ENCODE measurements at regions not wholly inside any gene's neighbourhood (a gene's known extent, or its start where the extent isn't known, plus 50 kb on each side); places are given as distances from the start of the nearest gene placed in this dataset.

GRCh38 chr7:54857294-54857693 lies 98.3 kb upstream of the SEC61G start:
- RAD21 ChIA-PET (ENCODE audit: unreplicated experiment): interaction anchor here (0.7 kb wide), 1 partner anchor 398 kb away, joined by 3 read pairs; no protein-coding TSS in a partner anchor
- H2AFZ ChIP-seq (ENCODE audit: control insufficient read depth, low read depth, low read length): no peak overlapping the region
- ATAC-seq (no peak), DNase-seq (ENCODE audit: low read depth, low spot score) (no peak), FAIRE-seq (no peak)
- no peak overlapping the region for H3K27ac ChIP-seq (ENCODE audit: control insufficient read depth, insufficient read depth)
- H3K4me3 ChIP-seq: no peak overlapping the region
- H3K27me3 ChIP-seq (replicated peaks in 1 of 2; ENCODE audit: control insufficient read depth in 2 of 2, insufficient read depth in 2 of 2, low read length in 1 of 2): peaks cover 0 to 2% of the 10 kb centered on the region in 2 experiments; a peak in 2 of 4 replicates
- in situ Hi-C loops (cut with MboI) (no loop called here), intact Hi-C loops (cut with micrococcal nuclease; ENCODE audit: unreplicated experiment) (no loop called here)
- no peak overlapping the region for H3K9ac ChIP-seq (ENCODE audit: control insufficient read depth, insufficient read depth, low read length)
- no peaks in the 10 kb centered on the region for H3K4me1 ChIP-seq (ENCODE audit: control insufficient read depth, insufficient read depth, low read length)
- no peak overlapping the region for H3K4me2 ChIP-seq (ENCODE audit: control insufficient read depth, insufficient read depth)
- no peaks in the 10 kb centered on the region for H3K79me2 ChIP-seq (ENCODE audit: control insufficient read depth, insufficient read depth, low read length)
- no peaks in the 10 kb centered on the region for H3K9me3 ChIP-seq (replicated peaks; ENCODE audit: control insufficient read depth, insufficient read depth, low read length)
- H3K36me3 ChIP-seq (ENCODE audit: control insufficient read depth in 2 of 2, insufficient read depth in 2 of 2, low read length in 1 of 2): no peaks in the 10 kb centered on the region
- TF ChIP-seq CUX1 (IDR thresholded peaks at IDR 0.05; ENCODE audit: insufficient replicate concordance, low read depth, low read length) (no peak), RUNX3 (IDR thresholded peaks at IDR 0.05; ENCODE audit: low read length) (no peak), SUZ12 (IDR thresholded peaks at IDR 0.05; ENCODE audit: unreplicated experiment) (no peak), EED (IDR thresholded peaks at IDR 0.05; ENCODE audit: low read depth) (no peak), IKZF1 (conservative IDR thresholded peaks at IDR 0.05) (no peak), SRF (IDR thresholded peaks at IDR 0.05; ENCODE audit: low read depth in 2 of 2, low read length in 2 of 2) (no peak), NFXL1 (IDR thresholded peaks at IDR 0.05; ENCODE audit: borderline replicate concordance) (no peak), SP1 (IDR thresholded peaks at IDR 0.05; ENCODE audit: low read depth, low read length) (no peak), CHD4 (IDR thresholded peaks at IDR 0.05) (no peak), EZH2 (IDR thresholded peaks at IDR 0.05; ENCODE audit: borderline replicate concordance, control insufficient read depth, low read depth, low read length) (no peak)
- BruUV-seq (replicated peaks): no TSS peak
- POLR2A ChIA-PET: no interaction called here
- SMC1A ChIA-PET (ENCODE audit: uncharacterized antibody, unreplicated experiment): no interaction called here
- no peaks in the 10 kb centered on the region for H4K20me1 ChIP-seq (ENCODE audit: control insufficient read depth, insufficient read depth)
- CTCF ChIA-PET: interaction anchor here (1.3 kb wide), 1 partner anchor 13 kb away, joined by 3 read pairs; no protein-coding TSS in a partner anchor
- WGBS (ENCODE audit: insufficient coverage, insufficient replicate concordance, low lambda C conversion rate, missing lambda C conversion rate): 21% methylated on average over 2 of the region's 2 CpGs
